Transverse colon (tissue), 4 donors: ENCODE measurements at regions not wholly inside any gene's neighbourhood (a gene's known extent, or its start where the extent isn't known, plus 50 kb on each side); places are given as distances from the start of the nearest gene placed in this dataset.

ENCODE experiments used
- DNase-seq: peaks from one replicate; pipeline ENCODE4 v3.0.0-alpha.2; 2019
- H3K27ac ChIP-seq, 4 donors: fragments of 200-600 bp; sonication (generic); 2 replicates each; pipeline ENCODE4 v1.5.1; 2016 to 2018; ENCODE audit warnings: inconsistent platforms in 4 of 4
- H3K27me3 ChIP-seq: fragments of 200-600 bp; sonication (generic); 2 replicates; pipeline ENCODE4 v1.5.1; 2017; ENCODE audit warnings: inconsistent platforms
- H3K36me3 ChIP-seq, 4 donors: fragments of 200-600 bp; sonication (generic); 2 replicates each; pipeline ENCODE4 v1.5.1; 2017 to 2019; ENCODE audit warnings: inconsistent platforms in 4 of 4
- H3K4me1 ChIP-seq, 4 donors: fragments of 200-600 bp; sonication (generic); 2 replicates each; pipeline ENCODE4 v1.5.1; 2017 to 2020; ENCODE audit warnings: inconsistent platforms in 4 of 4
- H3K4me3 ChIP-seq, 4 donors: fragments of 200-600 bp; sonication (generic); 1 replicate in 1 of 4; 2 replicates in 3 of 4; pipeline versions ENCODE4 v1.5.1 to v1.6.1; 2017 to 2019; ENCODE audit warnings: inconsistent platforms in 4 of 4
- H3K9me3 ChIP-seq, 2 donors: fragments of 200-600 bp; sonication (generic); 2 replicates each; pipeline ENCODE4 v1.5.1; 2017 to 2019; ENCODE audit warnings: inconsistent platforms in 2 of 2
- CTCF ChIP-seq, 5 experiments: fragments of 200-600 bp in 3 of 5; fragments of 450-650 bp in 2 of 5; sonication (generic) in 3 of 5; IDR thresholded peaks; 1 replicate in 2 of 5; 2 replicates in 3 of 5; pipeline ENCODE4 v1.5.1; 2016 to 2017; ENCODE audit warnings: antibody characterized with exemption in 5 of 5, inconsistent platforms in 3 of 5, mild to moderate bottlenecking in 2 of 5, moderate library complexity in 1 of 5
- EP300 ChIP-seq: sonication (generic); formaldehyde crosslinking; IDR thresholded peaks from one replicate; pipeline ENCODE4 v1.6.1; 2017; ENCODE audit warnings: antibody characterized with exemption, low read depth
- POLR2A ChIP-seq: fragments of 450-650 bp; IDR thresholded peaks from one replicate; pipeline ENCODE4 v1.6.1; 2016; ENCODE audit warnings: antibody characterized with exemption, mild to moderate bottlenecking, moderate library complexity
- POLR2AphosphoS5 ChIP-seq, 3 donors: sonication (generic); formaldehyde crosslinking; IDR thresholded peaks; one replicate each; pipeline ENCODE4 v1.6.1; 2016; ENCODE audit warnings: antibody characterized with exemption in 3 of 3
- WGBS, 2 donors: methylation state at CpG; one replicate each; pipeline ENCODE4 v1.1.5; 2018; ENCODE audit warnings: low coverage in 1 of 2; 5-methylcytosine and 5-hydroxymethylcytosine counted together
- in situ Hi-C, 4 donors: fragments of 200-750 bp; cut with MboI; loops; one replicate each; pipeline versions ENCODE4 v1.15.0 to v1.15.1; 2017; ENCODE audit warnings: low sequenced_read_pairs in 3 of 4, low pct_ligation_motif_present in 1 of 4, low pct_unique_long_range_greater_than_20kb in 1 of 4
- intact Hi-C: fragments of 100-400 bp; cut with DNase I; formaldehyde crosslinking; loops from one replicate; pipeline ENCODE4 v1.15.1; 2023; ENCODE audit warnings: low total_unique reads

DNA sequence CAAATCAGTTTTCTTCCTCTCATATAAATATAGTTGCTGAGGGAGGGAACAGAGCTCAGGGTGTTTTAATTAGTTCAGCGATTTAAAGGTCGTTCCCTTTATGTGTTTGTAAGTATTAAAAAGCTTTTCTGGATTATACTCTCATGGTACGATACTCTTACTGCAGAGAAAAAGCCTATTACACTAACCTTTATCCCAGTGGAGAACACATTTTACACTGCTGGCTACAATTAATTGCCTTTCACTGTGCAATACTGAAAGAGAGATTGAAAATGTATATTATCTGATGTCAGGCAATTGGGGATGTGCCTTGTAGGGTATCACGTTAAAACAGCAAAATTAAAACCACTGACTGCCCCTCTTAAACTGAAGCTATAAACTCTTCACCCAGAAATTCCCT lies 526.9 kb upstream of the SGCG start:
- no peaks in the 10 kb centered on the region for H3K4me1 ChIP-seq
- no peaks in the 10 kb centered on the region for H3K9me3 ChIP-seq
- H3K4me3 ChIP-seq = no peak overlapping the region
- intact Hi-C loops (no loop called here), in situ Hi-C loops (no loop called here)
- H3K27me3 ChIP-seq = no peaks in the 10 kb centered on the region
- H3K36me3 ChIP-seq = no peaks in the 10 kb centered on the region
- H3K27ac ChIP-seq = no peak overlapping the region
- DNase-seq = no peak
- 76 to 79% methylated on average over 4 of the region's 4 CpGs for WGBS, 2 donors
- TF ChIP-seq CTCF (IDR thresholded peaks at IDR 0.05) (no peak), EP300 (no peak), POLR2A (no peak), POLR2AphosphoS5 (IDR thresholded peaks at IDR 0.05) (no peak)

GRCh38 chr13:22655106-22655852 lies 525.5 kb upstream of the SGCG start:
- Histone ChIP-seq H3K9me3 (no peaks in the 10 kb centered on the region), H3K4me1 (no peaks in the 10 kb centered on the region), H3K4me3 (no peak overlapping the region), H3K27me3 (no peaks in the 10 kb centered on the region), H3K27ac (no peak overlapping the region), H3K36me3 (no peaks in the 10 kb centered on the region)
- in situ Hi-C loops = no loop called here
- TF ChIP-seq EP300 (no peak), CTCF (IDR thresholded peaks at IDR 0.05) (no peak), POLR2AphosphoS5 (IDR thresholded peaks at IDR 0.05) (no peak), POLR2A (no peak)
- DNase-seq = no peak
- intact Hi-C loops = no loop called here
- 48 to 51% methylated on average over 5 of the region's 5 CpGs for WGBS, 2 donors

GRCh38 chr13:22662771-22663170 lies 518.0 kb upstream of the SGCG start:
- H3K36me3 ChIP-seq = no peaks in the 10 kb centered on the region
- intact Hi-C loops (no loop called here), in situ Hi-C loops (no loop called here)
- no peak overlapping the region for H3K27ac ChIP-seq
- no peak for DNase-seq
- WGBS, 2 donors = 45 to 64% methylated on average over 3 to 4 of the region's 4 CpGs
- H3K9me3 ChIP-seq = no peaks in the 10 kb centered on the region
- H3K27me3 ChIP-seq = no peaks in the 10 kb centered on the region
- H3K4me1 ChIP-seq = no peaks in the 10 kb centered on the region
- TF ChIP-seq POLR2AphosphoS5 (IDR thresholded peaks at IDR 0.05) (no peak), CTCF (IDR thresholded peaks at IDR 0.05) (no peak), EP300 (no peak), POLR2A (no peak)
- no peak overlapping the region for H3K4me3 ChIP-seq

- H3K27me3 ChIP-seq = no peaks in the 10 kb centered on the region
- H3K4me3 ChIP-seq = no peak overlapping the region
- in situ Hi-C loops (no loop called here), intact Hi-C loops (no loop called here)
- no peaks in the 10 kb centered on the region for H3K4me1 ChIP-seq
- no peak overlapping the region for H3K27ac ChIP-seq
- no peak for DNase-seq
- H3K9me3 ChIP-seq = no peaks in the 10 kb centered on the region
- TF ChIP-seq EP300 (no peak), POLR2AphosphoS5 (IDR thresholded peaks at IDR 0.05) (no peak), CTCF (IDR thresholded peaks at IDR 0.05) (no peak), POLR2A (no peak)
- 23 to 26% methylated on average over 2 of the region's 2 CpGs for WGBS, 2 donors
- no peaks in the 10 kb centered on the region for H3K36me3 ChIP-seq
Observed at GRCh38 chr13:22665506-22665905, 515.3 kb upstream of the SGCG start.
